NCI-H2107 treated with DMSO at 0.1 percent for 48 hours (cell line): ENCODE measurements at regions not wholly inside any gene's neighbourhood (a gene's known extent, or its start where the extent isn't known, plus 50 kb on each side); places are given as distances from the start of the nearest gene placed in this dataset.
"Not testable (repeated sequence)": the region's sequence is repeated elsewhere in the genome, so short reads cannot be mapped to it uniquely, and the experiment has no call there.

Experiments used
- DNase-seq: peaks from one replicate; lab custom pipeline; 2025; ENCODE audit not compliant: unreplicated experiment; lab: John Stamatoyannopoulos, UW

- not testable (repeated sequence) for DNase-seq
These were observed 106.0 kb downstream of the SPATA18 start for GRCh38 chr4:52157071-52157470.

- no peak for DNase-seq
These were observed 106.7 kb downstream of the SPATA18 start for GRCh38 chr4:52157641-52158316.

DNA sequence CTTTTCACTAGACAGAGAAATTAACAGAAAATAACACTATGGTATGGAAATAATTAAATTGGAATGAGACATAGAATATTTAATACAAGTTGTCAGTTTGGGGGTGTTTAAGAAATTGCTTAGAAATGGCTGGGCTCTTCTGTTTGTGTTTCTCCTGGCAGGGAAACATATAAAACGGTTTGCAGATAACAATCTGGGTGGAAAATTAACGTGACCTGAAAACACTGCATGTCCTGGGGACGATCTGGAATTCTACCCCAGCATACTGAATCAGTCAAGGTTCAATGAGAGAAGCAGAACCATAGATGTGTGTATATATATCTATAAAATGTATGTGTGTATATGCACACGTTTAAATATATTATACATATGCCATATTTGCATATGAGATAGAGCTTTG, 109.8 kb downstream of the SPATA18 start:
- no peak for DNase-seq

DNA sequence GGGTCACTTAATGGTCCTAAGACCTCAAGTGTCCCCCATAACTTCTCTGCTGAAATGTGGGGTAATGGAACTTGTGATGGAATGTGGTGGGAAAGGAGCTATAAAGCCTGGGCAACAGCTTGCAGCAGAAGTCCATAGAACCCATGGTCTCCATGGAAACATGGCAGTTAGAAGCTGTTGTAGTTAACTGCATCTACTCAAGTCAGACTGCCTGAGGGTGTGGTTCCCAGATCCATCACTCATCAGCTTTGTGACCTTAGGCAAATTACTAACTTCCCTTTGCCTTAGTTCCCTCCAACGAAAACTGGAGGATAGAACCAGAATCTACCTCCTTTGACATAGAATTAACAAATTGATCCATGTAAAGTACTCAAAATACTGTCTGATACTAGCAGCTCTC, 113.0 kb downstream of the SPATA18 start:
- DNase-seq, result no peak

- DNase-seq, result no peak
These were observed 121.1 kb downstream of the SPATA18 start for GRCh38 chr4:52172166-52172565.

GRCh38 chr4:52173470-52174045, 122.5 kb downstream of the SPATA18 start:
- no peak for DNase-seq

- no peak for DNase-seq
These were observed 136.5 kb downstream of the SPATA18 start for GRCh38 chr4:52187603-52188002.

- no peak for DNase-seq
These were observed 140.9 kb downstream of the SPATA18 start for GRCh38 chr4:52192001-52192400.

DNA sequence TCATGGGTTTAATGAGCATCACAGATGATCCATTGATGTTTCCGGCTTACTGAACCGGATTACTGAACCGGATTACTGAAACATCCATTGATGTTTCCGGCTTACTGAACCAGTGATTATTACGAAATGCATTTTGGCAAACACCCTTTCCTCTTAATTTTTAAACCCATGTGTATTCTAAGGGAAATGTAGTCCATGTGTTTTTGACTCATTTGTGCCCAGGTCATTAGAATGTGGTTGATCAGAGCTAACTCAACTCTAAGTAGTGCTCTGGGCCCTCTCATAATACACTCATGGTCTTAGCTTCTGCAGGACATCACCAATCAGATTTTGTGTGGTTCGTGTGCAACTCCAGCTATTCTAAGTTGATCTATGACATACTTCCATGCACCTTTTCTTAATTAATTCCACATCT, 141.6 kb downstream of the SPATA18 start:
- DNase-seq, result no peak

- DNase-seq, result no peak
These were observed 144.8 kb downstream of the SPATA18 start for GRCh38 chr4:52195869-52196268.

DNA sequence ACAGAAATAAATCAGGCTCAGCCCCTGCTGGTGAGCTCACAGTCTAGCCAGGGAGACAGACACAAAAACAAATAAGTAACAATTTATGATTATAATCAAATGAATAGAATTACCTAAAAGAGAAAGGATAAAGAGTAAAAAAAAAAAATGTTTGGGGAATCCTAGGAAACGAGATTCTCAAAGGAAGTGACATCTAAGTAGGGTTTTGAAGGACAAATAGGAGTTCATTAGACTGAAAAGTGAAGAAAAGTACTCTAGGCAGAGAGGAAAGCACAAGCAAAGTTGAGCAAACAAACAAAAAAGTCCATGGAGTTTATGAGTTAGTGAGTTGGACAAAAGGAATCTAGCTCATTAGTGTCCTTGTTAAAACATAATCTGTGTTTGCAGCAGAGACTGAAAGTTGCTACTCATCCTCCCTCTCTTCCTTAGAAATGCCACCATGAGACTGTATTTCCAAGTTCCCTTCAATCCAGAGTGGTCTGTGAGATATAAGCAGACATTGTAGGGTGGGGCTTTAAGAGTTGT, 145.6 kb downstream of the SPATA18 start:
- no peak for DNase-seq

DNA sequence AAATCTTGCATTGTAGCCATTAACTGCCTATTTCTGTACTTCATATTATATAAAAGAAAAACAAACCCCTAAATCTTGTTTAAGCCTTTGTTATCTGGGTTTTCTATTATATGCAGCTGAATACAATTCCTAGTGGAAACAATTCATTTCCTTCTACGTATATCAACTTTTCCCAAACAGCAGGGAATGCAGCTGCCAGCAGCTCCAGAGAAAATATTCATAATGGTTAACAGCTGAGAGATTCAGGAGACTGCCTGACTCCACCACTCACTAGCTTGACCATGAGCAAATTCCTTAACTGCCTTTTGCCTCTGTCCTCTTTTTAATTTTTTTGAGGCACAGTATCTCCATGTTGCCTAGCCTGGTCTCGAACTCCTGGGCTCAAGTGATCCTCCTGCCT, 146.2 kb downstream of the SPATA18 start:
- DNase-seq, result no peak

GRCh38 chr4:52198294-52198693, 147.2 kb downstream of the SPATA18 start:
- DNase-seq, result no peak

- DNase-seq, result no peak
These were observed 148.7 kb downstream of the SPATA18 start for GRCh38 chr4:52199574-52200338.

GRCh38 chr4:52200339-52200725, 149.2 kb downstream of the SPATA18 start:
- no peak for DNase-seq

GRCh38 chr4:52201715-52202114, 150.6 kb downstream of the SPATA18 start:
- no peak for DNase-seq

- DNase-seq, result no peak
These were observed 151.2 kb downstream of the SPATA18 start for GRCh38 chr4:52202251-52202779.

- no peak for DNase-seq
These were observed 151.8 kb downstream of the SPATA18 start for GRCh38 chr4:52202931-52203330.

- DNase-seq, result no peak
These were observed 152.2 kb downstream of the SPATA18 start for GRCh38 chr4:52203351-52203750.

DNA sequence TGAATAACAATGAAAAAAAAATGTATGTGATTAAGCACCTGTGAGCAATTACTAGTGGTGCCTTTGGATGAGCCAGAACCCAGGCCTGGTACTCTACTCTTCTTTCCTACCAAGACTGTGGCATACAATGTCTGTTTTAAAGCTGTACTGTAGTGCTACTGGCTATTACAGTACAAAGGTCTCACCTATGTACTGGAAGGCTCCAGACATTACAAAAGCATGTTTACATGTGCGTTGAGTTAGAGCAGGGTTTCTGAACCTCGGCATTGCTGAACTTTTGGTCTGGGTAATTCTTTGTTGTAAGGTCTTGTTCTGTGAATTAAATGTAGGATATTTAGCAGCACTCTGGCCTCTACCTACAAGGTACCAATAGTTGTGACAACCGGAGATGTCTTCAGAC, 153.8 kb downstream of the SPATA18 start:
- no peak for DNase-seq

- not testable (repeated sequence) for DNase-seq
These were observed 156.0 kb downstream of the SPATA18 start for GRCh38 chr4:52207146-52207545.

DNA sequence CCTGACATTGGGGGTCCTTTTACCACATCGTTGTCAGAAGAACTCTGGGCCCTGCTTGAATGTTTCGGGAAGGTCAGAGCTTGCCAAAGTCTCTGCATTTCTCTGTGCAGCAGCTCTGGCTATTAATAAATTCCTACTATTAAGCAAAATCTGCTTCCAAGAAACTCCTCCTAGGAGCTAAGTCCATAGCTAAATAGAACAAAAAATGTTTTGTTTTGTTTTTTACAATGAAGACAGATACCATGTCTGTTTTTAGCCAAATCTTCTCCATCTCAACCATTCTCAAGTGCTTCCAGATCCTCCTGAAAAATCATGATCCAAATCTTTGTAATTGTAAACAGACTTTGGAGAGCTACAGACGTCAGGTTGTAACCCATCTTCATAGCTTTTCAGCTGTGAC, 161.6 kb downstream of the SPATA18 start:
- DNase-seq, result no peak
